HCT116 (cell line): ENCODE measurements at regions not wholly inside any gene's neighbourhood (a gene's known extent, or its start where the extent isn't known, plus 50 kb on each side); places are given as distances from the start of the nearest gene placed in this dataset.

Experiments
- ATAC-seq: fragments of 200-7000 bp; cut with Tn5 transposase; 2 replicates; pipeline ENCODE4 v1.9.1; 2020; ENCODE audit warnings: mild to moderate bottlenecking, moderate library complexity
- BruUV-seq: library from RNA; stranded (reverse); fragments of 400-500 nt; replicated peaks from 2 replicates; lab custom pipeline; 2021; lab: Mats Ljungman, UMichigan
- CTCF ChIA-PET: fragments of 300-600 bp; sonication (Branson Sonifier 250); formaldehyde crosslinking; loops from one replicate; lab custom pipeline; 2021; ENCODE audit warnings: antibody characterized with exemption; lab: Charles Lee
- POLR2A ChIA-PET: fragments of 300-600, 350-600 bp; sonication (Branson Sonifier 250); formaldehyde crosslinking; loops from one replicate; lab custom pipeline; 2021; ENCODE audit warnings: antibody characterized with exemption; lab: Charles Lee
- RAD21 ChIA-PET, 2 experiments: fragments of 300-600 bp; sonication (Branson Sonifier 250); formaldehyde crosslinking; loops; one replicate each; lab custom pipeline; 2023; ENCODE audit warnings: low total read pairs in 2 of 2; ENCODE audit not compliant: uncharacterized antibody in 2 of 2, unreplicated experiment in 2 of 2, low non-redundant PET in 1 of 2; lab: Charles Lee
- DNase-seq: peaks from one replicate; pipeline ENCODE4 v3.0.0-alpha.2; 2010; ENCODE audit warnings: low read depth, low spot score
- H2AFZ ChIP-seq: fragments of 200-600 bp; shearing (Covaris generic), sonication (generic); 2 replicates; pipeline ENCODE4 v1.6.1; 2017; ENCODE audit warnings: low read depth, mixed run types, mixed read lengths, antibody characterized with exemption, low read length; ENCODE audit not compliant: poor library complexity, severe bottlenecking
- H3K27ac ChIP-seq: 2 replicates; pipeline ENCODE4 v1.5.1; 2012; ENCODE audit warnings: low read depth, low read length
- H3K27me3 ChIP-seq: fragments of 200-600 bp; sonication (generic); 2 replicates; pipeline ENCODE4 v1.6.1; 2016; ENCODE audit warnings: mixed run types, low read length, mixed read lengths; ENCODE audit not compliant: insufficient read depth
- H3K36me3 ChIP-seq, 2 experiments: fragments of 200-500 bp in 1 of 2; fragments of 200-600 bp in 1 of 2; sonication (Bioruptor generic) in 1 of 2; sonication (generic) in 1 of 2; 2 replicates each; pipeline versions ENCODE4 v1.5.1 to v1.6.1; 2014 to 2016; ENCODE audit warnings: low read length in 2 of 2, inconsistent platforms in 1 of 2, mixed read lengths in 1 of 2, mixed run types in 1 of 2; ENCODE audit not compliant: insufficient read depth in 2 of 2, control insufficient read depth in 1 of 2
- H3K4me1 ChIP-seq, 2 experiments: fragments of 200-600 bp in 1 of 2; sonication (generic) in 1 of 2; 2 replicates each; pipeline versions ENCODE4 v1.5.1 to v1.6.1; 2012 to 2017; ENCODE audit warnings: low read length in 2 of 2, inconsistent platforms in 1 of 2, mild to moderate bottlenecking in 1 of 2, mixed read lengths in 1 of 2, mixed run types in 1 of 2, moderate library complexity in 1 of 2; ENCODE audit not compliant: insufficient read depth in 2 of 2, control insufficient read depth in 1 of 2
- H3K4me2 ChIP-seq: fragments of 200-600 bp; sonication (generic); 2 replicates; pipeline ENCODE4 v1.6.1; 2017; ENCODE audit warnings: mixed run types, low read length, mixed read lengths
- H3K4me3 ChIP-seq, 2 experiments: fragments of 200-600 bp in 1 of 2; sonication (generic) in 1 of 2; replicated peaks in 1 of 2; 2 replicates each; pipeline ENCODE4 v1.5.1; 2011 to 2016; ENCODE audit warnings: low read length in 2 of 2, control low read depth in 1 of 2, low read depth in 1 of 2, mild to moderate bottlenecking in 1 of 2, mixed read lengths in 1 of 2, mixed run types in 1 of 2
- H3K79me2 ChIP-seq: fragments of 200-600 bp; sonication (generic); 2 replicates; pipeline ENCODE4 v1.6.1; 2017; ENCODE audit warnings: mild to moderate bottlenecking, mixed run types, low read length, moderate library complexity, mixed read lengths; ENCODE audit not compliant: insufficient read depth
- H3K9ac ChIP-seq: fragments of 200-600 bp; sonication (generic); 2 replicates; pipeline ENCODE4 v1.6.1; 2016; ENCODE audit warnings: low read length, mixed read lengths
- H3K9me2 ChIP-seq: fragments of 200-600 bp; sonication (generic), shearing (Covaris generic); 2 replicates; pipeline ENCODE4 v1.6.1; 2017; ENCODE audit warnings: mixed run types, mild to moderate bottlenecking, moderate library complexity; ENCODE audit not compliant: insufficient read depth
- H3K9me3 ChIP-seq, 2 experiments: fragments of 200-500 bp in 1 of 2; fragments of 200-600 bp in 1 of 2; sonication (Bioruptor generic) in 1 of 2; sonication (generic) in 1 of 2; 2 replicates each; pipeline ENCODE4 v1.6.1; 2014 to 2017; ENCODE audit warnings: low read length in 2 of 2, mixed read lengths in 2 of 2, inconsistent platforms in 1 of 2, low read depth in 1 of 2, mild to moderate bottlenecking in 1 of 2, mixed run types in 1 of 2, moderate library complexity in 1 of 2; ENCODE audit not compliant: control insufficient read depth in 1 of 2, insufficient read depth in 1 of 2
- H4K20me1 ChIP-seq: fragments of 200-600 bp; sonication (generic), shearing (Covaris generic); 2 replicates; pipeline ENCODE4 v1.6.1; 2017; ENCODE audit warnings: mixed run types, mild to moderate bottlenecking, moderate library complexity; ENCODE audit not compliant: insufficient read depth
- CEBPB ChIP-seq: IDR thresholded peaks from 2 replicates; pipeline ENCODE4 v1.6.1; 2012; ENCODE audit warnings: low read depth
- ELF1 ChIP-seq: IDR thresholded peaks from 2 replicates; pipeline ENCODE4 v1.6.1; 2012; ENCODE audit warnings: low read depth, borderline replicate concordance
- EZH2 ChIP-seq: fragments of 200-600 bp; sonication (generic); IDR thresholded peaks from 2 replicates; pipeline ENCODE4 v1.6.1; 2017; ENCODE audit warnings: antibody characterized with exemption, mixed run types
- EZH2phosphoT487 ChIP-seq: fragments of 200-600 bp; IDR thresholded peaks from 2 replicates; pipeline ENCODE4 v1.6.1; 2018; ENCODE audit warnings: antibody characterized with exemption, borderline replicate concordance
- FOSL1 ChIP-seq: IDR thresholded peaks from 2 replicates; pipeline ENCODE4 v1.6.1; 2012; ENCODE audit warnings: low read depth
- JUND ChIP-seq: IDR thresholded peaks from 2 replicates; pipeline ENCODE4 v1.6.1; 2012
- POLR2A ChIP-seq: IDR thresholded peaks from 2 replicates; pipeline ENCODE4 v1.7.0; 2011; ENCODE audit warnings: borderline replicate concordance; ENCODE audit not compliant: insufficient read depth, insufficient read length; ENCODE audit errors: extremely low read depth
- POLR2AphosphoS5 ChIP-seq: IDR thresholded peaks from 2 replicates; pipeline ENCODE4 v1.6.1; 2011; ENCODE audit warnings: mild to moderate bottlenecking, low read depth, low read length, moderate library complexity
- RAD21 ChIP-seq: IDR thresholded peaks from 2 replicates; pipeline ENCODE4 v1.6.1; 2012; ENCODE audit warnings: low read depth, mild to moderate bottlenecking
- SIN3A ChIP-seq: IDR thresholded peaks from 2 replicates; pipeline ENCODE4 v1.6.1; 2012; ENCODE audit warnings: low read depth
- SRF ChIP-seq: IDR thresholded peaks from 2 replicates; pipeline ENCODE4 v1.6.1; 2012; ENCODE audit warnings: low read depth
- TCF7L2 ChIP-seq: IDR thresholded peaks from 2 replicates; pipeline ENCODE4 v1.7.0; 2011; ENCODE audit warnings: borderline replicate concordance, inconsistent platforms; ENCODE audit not compliant: insufficient read depth, insufficient read length; ENCODE audit errors: extremely low read depth
- YY1 ChIP-seq: IDR thresholded peaks from 2 replicates; pipeline ENCODE4 v1.6.1; 2011; ENCODE audit warnings: low read length, low read depth, moderate library complexity, mild to moderate bottlenecking; ENCODE audit not compliant: insufficient replicate concordance; ENCODE audit errors: extremely low read depth
- ZFX ChIP-seq: fragments of 450-650 bp; IDR thresholded peaks from 2 replicates; pipeline ENCODE4 v1.6.1; 2017
- ZNF274 ChIP-seq: fragments of 200-500 bp; sonication (Bioruptor generic); IDR thresholded peaks from 2 replicates; pipeline ENCODE4 v1.6.1; 2014; ENCODE audit warnings: mild to moderate bottlenecking, low read depth, low read length, inconsistent platforms
- intact Hi-C: fragments of 100-400 bp; cut with micrococcal nuclease; formaldehyde crosslinking; loops from 2 replicates; pipeline ENCODE4 v1.10.0; 2022
- TF ChIP-seq, protein P1 (sequence below): IDR thresholded peaks from 2 replicates; pipeline ENCODE4 v1.6.1; 2012
- TF ChIP-seq, protein P2 (sequence below): IDR thresholded peaks from 2 replicates; pipeline ENCODE4 v1.6.1; 2012
- TF ChIP-seq, protein P3 (sequence below): IDR thresholded peaks from 2 replicates; pipeline ENCODE4 v1.6.1; 2012; ENCODE audit warnings: low read depth

DNA sequence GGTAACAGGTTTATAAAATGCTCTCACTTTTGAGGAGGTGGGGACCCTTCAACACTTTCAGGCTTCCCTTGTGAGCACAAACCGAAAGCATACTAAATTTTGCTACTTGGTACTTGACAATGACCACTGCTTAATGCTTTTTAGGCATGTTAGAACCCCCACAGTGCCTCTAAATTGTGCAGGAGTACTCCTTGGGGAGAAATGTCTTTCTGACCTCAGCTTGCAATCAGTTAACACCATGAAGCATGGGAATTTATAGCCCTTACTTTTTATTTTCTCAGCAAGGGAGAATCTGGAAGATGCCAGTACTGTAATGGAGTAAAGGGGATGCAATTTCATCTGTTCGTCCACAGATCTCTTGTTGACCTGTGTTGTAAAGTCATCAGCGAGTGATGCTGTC is 308.9 kb upstream of the TBC1D5 start:
- RAD21 ChIA-PET, result no interaction called here
- Histone ChIP-seq H3K4me2 (no peak overlapping the region), H3K4me1 (no peaks in the 10 kb centered on the region), H3K4me3 (no peak overlapping the region), H3K9ac (no peak overlapping the region), H4K20me1 (no peaks in the 10 kb centered on the region), H3K27ac (no peak overlapping the region), H3K27me3 (no peaks in the 10 kb centered on the region), H3K9me3 (no peaks in the 10 kb centered on the region), H2AFZ (no peak overlapping the region), H3K36me3 (no peaks in the 10 kb centered on the region), H3K9me2 (no peaks in the 10 kb centered on the region), H3K79me2 (no peaks in the 10 kb centered on the region)
- POLR2A ChIA-PET, result no interaction called here
- DNase-seq (no peak), ATAC-seq (no peak)
- no peak for TF ChIP-seq POLR2AphosphoS5
- no peak for TF ChIP-seq RAD21
- TF ChIP-seq EZH2phosphoT487, result no peak
- no peak for TF ChIP-seq ZFX
- TF ChIP-seq, protein P1, sequence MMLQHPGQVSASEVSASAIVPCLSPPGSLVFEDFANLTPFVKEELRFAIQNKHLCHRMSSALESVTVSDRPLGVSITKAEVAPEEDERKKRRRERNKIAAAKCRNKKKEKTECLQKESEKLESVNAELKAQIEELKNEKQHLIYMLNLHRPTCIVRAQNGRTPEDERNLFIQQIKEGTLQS, result no peak
- no peak for TF ChIP-seq SIN3A
- TF ChIP-seq POLR2A, result no peak
- no peak for TF ChIP-seq ELF1
- TF ChIP-seq TCF7L2, result no peak
- TF ChIP-seq, protein P2, sequence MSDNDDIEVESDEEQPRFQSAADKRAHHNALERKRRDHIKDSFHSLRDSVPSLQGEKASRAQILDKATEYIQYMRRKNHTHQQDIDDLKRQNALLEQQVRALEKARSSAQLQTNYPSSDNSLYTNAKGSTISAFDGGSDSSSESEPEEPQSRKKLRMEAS, result no peak
- no peak for TF ChIP-seq FOSL1
- no peak for TF ChIP-seq EZH2
- CTCF ChIA-PET, result no interaction called here
- intact Hi-C loops, result no loop called here
- BruUV-seq, result no TSS peak

DNA sequence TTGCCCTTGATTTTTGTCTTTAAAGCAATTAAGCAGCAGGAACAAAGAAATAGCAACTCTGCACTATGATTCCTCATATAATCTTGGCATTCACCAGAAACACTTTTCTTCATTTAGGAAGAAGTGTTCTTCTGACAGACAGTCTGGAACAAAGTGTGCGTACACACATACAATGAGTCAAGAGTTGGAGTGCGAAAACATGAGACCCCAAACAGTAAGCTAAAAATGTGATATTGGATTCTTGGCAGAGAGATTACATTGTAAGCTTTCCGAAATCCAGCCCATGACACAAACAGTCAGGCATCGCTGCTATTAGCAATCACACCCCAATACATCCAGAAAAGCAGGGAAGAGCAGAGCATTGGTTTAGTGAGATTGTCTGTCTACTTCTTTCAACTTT is 306.7 kb upstream of the TBC1D5 start:
- no peak for ATAC-seq
- POLR2A ChIA-PET, result no interaction called here
- Histone ChIP-seq H3K9me2 (no peaks in the 10 kb centered on the region), H3K4me2 (no peak overlapping the region), H3K4me1 (no peaks in the 10 kb centered on the region), H3K27me3 (no peaks in the 10 kb centered on the region), H3K4me3 (no peak overlapping the region), H3K36me3 (no peaks in the 10 kb centered on the region), H3K27ac (no peak overlapping the region), H3K9ac (no peak overlapping the region), H3K79me2 (no peaks in the 10 kb centered on the region), H2AFZ (no peak overlapping the region), H4K20me1 (no peaks in the 10 kb centered on the region), H3K9me3 (no peaks in the 10 kb centered on the region)
- BruUV-seq, result no TSS peak
- no peak for DNase-seq
- RAD21 ChIA-PET, result no interaction called here
- intact Hi-C loops, result no loop called here
- CTCF ChIA-PET, result no interaction called here
- TF ChIP-seq JUND, result no peak
- no peak for TF ChIP-seq POLR2A
- no peak for TF ChIP-seq ZNF274
- TF ChIP-seq, protein P2, result no peak
- TF ChIP-seq EZH2, result no peak
- TF ChIP-seq YY1, result no peak
- TF ChIP-seq CEBPB, result no peak
- TF ChIP-seq, protein P3, sequence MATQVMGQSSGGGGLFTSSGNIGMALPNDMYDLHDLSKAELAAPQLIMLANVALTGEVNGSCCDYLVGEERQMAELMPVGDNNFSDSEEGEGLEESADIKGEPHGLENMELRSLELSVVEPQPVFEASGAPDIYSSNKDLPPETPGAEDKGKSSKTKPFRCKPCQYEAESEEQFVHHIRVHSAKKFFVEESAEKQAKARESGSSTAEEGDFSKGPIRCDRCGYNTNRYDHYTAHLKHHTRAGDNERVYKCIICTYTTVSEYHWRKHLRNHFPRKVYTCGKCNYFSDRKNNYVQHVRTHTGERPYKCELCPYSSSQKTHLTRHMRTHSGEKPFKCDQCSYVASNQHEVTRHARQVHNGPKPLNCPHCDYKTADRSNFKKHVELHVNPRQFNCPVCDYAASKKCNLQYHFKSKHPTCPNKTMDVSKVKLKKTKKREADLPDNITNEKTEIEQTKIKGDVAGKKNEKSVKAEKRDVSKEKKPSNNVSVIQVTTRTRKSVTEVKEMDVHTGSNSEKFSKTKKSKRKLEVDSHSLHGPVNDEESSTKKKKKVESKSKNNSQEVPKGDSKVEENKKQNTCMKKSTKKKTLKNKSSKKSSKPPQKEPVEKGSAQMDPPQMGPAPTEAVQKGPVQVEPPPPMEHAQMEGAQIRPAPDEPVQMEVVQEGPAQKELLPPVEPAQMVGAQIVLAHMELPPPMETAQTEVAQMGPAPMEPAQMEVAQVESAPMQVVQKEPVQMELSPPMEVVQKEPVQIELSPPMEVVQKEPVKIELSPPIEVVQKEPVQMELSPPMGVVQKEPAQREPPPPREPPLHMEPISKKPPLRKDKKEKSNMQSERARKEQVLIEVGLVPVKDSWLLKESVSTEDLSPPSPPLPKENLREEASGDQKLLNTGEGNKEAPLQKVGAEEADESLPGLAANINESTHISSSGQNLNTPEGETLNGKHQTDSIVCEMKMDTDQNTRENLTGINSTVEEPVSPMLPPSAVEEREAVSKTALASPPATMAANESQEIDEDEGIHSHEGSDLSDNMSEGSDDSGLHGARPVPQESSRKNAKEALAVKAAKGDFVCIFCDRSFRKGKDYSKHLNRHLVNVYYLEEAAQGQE, result no peak
- no peak for TF ChIP-seq SRF
- TF ChIP-seq SIN3A, result no peak
